Cardiac muscle cell (in vitro differentiated cells and primary cell): ENCODE measurements at regions not wholly inside any gene's neighbourhood (a gene's known extent, or its start where the extent isn't known, plus 50 kb on each side); places are given as distances from the start of the nearest gene placed in this dataset.
"Not testable (repeated sequence)": the region's sequence is repeated elsewhere in the genome, so short reads cannot be mapped to it uniquely, and the experiment has no call there.

Source experiments
- DNase-seq, 2 donors: peaks; one replicate each; pipeline versions ENCODE4 v3.0.0 to v3.0.0-alpha.2; 2010 to 2017; ENCODE audit warnings: low read depth in 1 of 2, low spot score in 1 of 2
- H3K27ac ChIP-seq: fragments of 200-600 bp; sonication (generic); 2 replicates; pipeline ENCODE4 v1.5.1; 2016
- H3K27me3 ChIP-seq: fragments of 200-600 bp; sonication (generic); 2 replicates; pipeline ENCODE4 v1.6.0; 2016; ENCODE audit warnings: control low read depth
- H3K36me3 ChIP-seq: fragments of 200-600 bp; sonication (generic); 2 replicates; pipeline ENCODE4 v1.5.1; 2016; ENCODE audit warnings: control low read depth
- H3K4me1 ChIP-seq: fragments of 200-600 bp; sonication (generic); 2 replicates; pipeline ENCODE4 v1.8.1; 2017; ENCODE audit warnings: low read depth, mild to moderate bottlenecking, mixed run types
- H3K4me3 ChIP-seq: fragments of 200-600 bp; sonication (generic); 2 replicates; pipeline ENCODE4 v1.5.1; 2016; ENCODE audit warnings: mild to moderate bottlenecking
- H3K9me3 ChIP-seq: fragments of 200-600 bp; sonication (generic); 2 replicates; pipeline ENCODE4 v1.5.1; 2017; ENCODE audit warnings: low read depth, mild to moderate bottlenecking, control low read depth
- TF ChIP-seq, protein P1 (sequence below): IDR thresholded peaks from 2 replicates; pipeline ENCODE4 v1.5.1; 2012; ENCODE audit warnings: low read depth, mild to moderate bottlenecking, low read length

DNA sequence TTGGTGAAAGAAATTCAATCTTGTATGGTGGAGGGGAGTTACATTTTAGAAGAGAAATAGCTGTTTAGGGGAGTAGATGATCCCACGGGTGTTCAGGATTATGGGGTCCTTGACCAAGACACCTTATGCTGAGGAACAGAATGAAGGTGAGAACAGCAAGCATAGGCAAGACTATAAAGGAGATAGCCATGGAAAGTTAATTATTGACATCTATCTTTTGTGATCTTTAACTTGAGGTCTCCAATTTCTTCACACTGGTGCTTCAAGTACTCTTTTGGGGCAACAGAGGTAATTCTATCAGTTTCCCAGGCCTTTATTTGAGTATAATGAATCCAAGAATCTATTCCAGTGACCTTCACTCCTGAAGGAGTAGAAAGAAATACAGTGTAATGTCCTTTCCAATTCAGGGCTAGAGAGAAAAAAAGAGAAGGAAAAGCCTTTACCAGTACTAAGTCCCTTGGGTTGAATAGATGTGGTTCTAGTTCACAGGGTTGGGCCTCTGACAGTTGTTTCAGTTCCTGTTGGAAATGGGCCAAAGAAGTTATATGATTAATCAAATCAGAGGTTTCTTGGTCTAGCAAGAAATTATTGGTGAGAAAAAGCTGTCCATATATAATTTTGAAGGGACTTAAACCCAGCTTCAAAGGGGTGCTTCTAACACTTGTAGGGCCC is 2104.1 kb upstream of the ACO1 start:
- no peaks in the 10 kb centered on the region for H3K27me3 ChIP-seq
- DNase-seq: no peak
- H3K36me3 ChIP-seq: no peaks in the 10 kb centered on the region
- H3K4me3 ChIP-seq: no peak overlapping the region
- TF ChIP-seq, protein P1, sequence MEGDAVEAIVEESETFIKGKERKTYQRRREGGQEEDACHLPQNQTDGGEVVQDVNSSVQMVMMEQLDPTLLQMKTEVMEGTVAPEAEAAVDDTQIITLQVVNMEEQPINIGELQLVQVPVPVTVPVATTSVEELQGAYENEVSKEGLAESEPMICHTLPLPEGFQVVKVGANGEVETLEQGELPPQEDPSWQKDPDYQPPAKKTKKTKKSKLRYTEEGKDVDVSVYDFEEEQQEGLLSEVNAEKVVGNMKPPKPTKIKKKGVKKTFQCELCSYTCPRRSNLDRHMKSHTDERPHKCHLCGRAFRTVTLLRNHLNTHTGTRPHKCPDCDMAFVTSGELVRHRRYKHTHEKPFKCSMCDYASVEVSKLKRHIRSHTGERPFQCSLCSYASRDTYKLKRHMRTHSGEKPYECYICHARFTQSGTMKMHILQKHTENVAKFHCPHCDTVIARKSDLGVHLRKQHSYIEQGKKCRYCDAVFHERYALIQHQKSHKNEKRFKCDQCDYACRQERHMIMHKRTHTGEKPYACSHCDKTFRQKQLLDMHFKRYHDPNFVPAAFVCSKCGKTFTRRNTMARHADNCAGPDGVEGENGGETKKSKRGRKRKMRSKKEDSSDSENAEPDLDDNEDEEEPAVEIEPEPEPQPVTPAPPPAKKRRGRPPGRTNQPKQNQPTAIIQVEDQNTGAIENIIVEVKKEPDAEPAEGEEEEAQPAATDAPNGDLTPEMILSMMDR: no peak
- H3K4me1 ChIP-seq: no peaks in the 10 kb centered on the region
- no peak overlapping the region for H3K27ac ChIP-seq
- H3K9me3 ChIP-seq: no peaks in the 10 kb centered on the region

DNA sequence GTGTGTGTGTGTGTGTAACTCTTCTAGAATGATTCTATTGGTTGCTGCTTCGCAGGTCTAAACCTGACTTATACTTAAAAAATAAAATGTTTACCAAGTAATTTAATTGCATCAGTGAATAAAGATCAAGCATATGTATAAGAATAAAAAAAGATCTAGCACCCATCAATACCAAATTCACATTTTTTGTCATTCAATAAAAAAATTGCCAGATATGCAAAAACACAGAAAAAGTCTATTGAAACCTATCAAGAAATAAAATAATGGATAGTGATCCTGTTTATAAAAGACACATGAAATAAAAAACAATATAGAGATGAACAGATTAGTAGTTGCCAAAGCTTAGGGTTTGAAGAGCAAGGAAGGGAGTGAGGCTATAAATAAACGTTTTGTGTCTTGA is 2095.0 kb upstream of the ACO1 start:
- Histone ChIP-seq H3K27ac (no peak overlapping the region), H3K4me1 (no peaks in the 10 kb centered on the region), H3K36me3 (no peaks in the 10 kb centered on the region), H3K27me3 (no peaks in the 10 kb centered on the region), H3K9me3 (no peaks in the 10 kb centered on the region), H3K4me3 (no peak overlapping the region)
- TF ChIP-seq, protein P1: no peak
- DNase-seq: no peak

DNA sequence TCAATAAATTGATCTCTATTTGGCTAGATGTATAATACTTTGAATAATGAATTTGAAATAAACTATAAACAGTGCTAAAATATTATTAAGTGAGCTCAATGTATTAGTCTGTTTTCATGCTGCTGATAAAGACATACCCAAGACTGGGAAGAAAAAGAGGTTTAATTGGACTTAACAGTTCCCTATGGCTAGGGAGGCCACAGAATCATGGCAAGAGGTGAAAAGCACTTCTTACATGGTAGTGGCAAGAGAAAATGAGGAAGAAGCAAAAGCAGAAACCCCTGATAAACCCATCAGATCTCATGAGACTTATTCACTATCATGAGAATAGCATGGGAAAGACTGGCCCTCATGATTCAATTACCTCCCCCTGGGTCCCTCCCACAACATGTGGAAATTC is 2092.4 kb upstream of the ACO1 start:
- not testable (repeated sequence) for DNase-seq, H3K4me3 ChIP-seq, H3K36me3 ChIP-seq, H3K27me3 ChIP-seq, H3K9me3 ChIP-seq, H3K4me1 ChIP-seq, H3K27ac ChIP-seq

DNA sequence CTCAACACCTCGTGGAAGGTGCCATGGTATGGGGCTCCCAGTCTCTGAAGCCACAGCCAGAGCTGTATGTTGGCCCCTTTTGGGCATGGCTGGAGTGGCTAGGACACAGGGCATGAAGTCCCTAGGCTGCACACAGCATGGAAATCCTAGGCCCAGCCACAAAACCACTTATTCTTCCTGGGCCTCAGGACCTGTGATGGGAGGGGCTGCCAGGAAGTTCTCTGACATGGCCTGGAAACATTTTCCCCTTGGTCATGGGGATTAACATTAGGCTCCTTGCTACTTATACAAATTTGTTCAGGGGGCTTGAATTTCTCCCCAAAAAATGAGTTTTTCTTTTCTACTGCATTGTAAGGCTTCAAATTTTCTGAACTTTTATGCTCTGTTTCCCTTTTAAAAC is 2091.2 kb upstream of the ACO1 start:
- Histone ChIP-seq H3K4me1 (no peaks in the 10 kb centered on the region), H3K36me3 (no peaks in the 10 kb centered on the region), H3K27ac (no peak overlapping the region), H3K4me3 (no peak overlapping the region), H3K27me3 (no peaks in the 10 kb centered on the region), H3K9me3 (no peaks in the 10 kb centered on the region)
- no peak for DNase-seq
- TF ChIP-seq, protein P1: no peak

DNA sequence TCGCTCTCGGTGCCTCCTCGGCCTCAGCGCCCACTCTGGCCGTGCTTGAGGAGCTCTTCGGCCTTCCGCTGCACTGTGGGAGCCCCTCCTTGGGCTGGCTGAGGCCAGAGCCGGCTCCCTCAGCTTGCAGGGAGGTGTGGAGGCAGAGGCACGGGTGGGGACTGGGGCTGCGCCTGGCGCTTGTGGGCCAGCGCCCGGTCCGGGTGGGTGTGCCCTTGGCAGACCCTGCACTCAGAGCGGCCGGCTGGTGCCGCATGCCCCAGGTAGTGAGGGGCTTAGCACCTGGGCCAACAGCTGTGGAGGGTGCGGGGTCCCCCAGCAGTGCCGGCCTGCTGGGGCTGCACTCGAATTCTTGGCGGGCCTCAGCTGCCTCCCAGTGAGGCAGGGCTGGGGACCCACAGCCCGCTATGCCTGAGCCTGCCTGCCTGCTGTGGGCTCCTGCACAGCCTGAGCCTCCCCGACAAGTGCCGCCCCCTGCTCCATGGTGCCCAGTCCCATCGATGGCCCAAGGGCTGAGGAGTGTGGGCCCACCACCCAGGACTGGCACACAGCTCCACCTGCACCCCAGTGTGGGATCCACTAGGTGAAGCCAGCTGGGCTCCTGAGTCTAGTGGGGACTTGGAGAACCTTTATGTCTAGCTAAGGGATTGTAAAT is 2085.2 kb upstream of the ACO1 start:
- Histone ChIP-seq H3K27me3 (no peaks in the 10 kb centered on the region), H3K4me3 (no peak overlapping the region), H3K27ac (no peak overlapping the region), H3K9me3 (no peaks in the 10 kb centered on the region), H3K4me1 (no peaks in the 10 kb centered on the region), H3K36me3 (no peaks in the 10 kb centered on the region)
- TF ChIP-seq, protein P1: no peak
- DNase-seq: no peak

DNA sequence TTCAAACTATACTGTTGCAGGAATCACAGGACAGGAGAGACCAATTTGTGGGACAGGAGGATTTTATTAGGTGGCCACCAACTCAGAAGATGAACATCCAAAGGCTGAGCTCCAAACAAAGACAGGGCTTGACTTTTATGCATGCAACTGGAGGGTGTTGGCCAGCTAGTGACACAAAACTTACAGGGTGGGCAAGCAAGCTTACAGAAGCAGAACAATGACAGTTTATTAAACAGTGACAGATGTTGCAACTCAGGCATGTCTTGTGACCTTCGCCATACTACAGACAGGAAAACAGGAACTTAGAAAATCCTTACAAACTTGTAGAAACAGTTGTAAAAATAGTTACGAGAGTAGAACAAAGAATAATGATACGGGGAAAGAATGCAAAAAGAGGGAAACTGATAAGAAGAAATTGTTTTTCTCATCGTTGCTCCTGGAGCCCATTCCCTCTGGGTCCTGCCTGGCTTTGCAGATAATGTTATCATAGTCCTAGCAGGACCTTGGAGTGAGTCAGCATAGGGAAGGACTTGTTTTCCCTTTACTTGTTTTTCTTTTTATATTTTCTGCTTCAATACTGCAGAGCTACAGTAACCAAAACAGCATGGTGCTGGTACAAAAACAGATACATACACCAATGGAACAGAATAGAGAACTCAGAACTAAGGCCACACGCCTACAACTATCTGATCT is 2083.0 kb upstream of the ACO1 start:
- Histone ChIP-seq H3K27ac (no peak overlapping the region), H3K36me3 (no peaks in the 10 kb centered on the region), H3K4me3 (no peak overlapping the region), H3K4me1 (no peaks in the 10 kb centered on the region), H3K27me3 (no peaks in the 10 kb centered on the region), H3K9me3 (no peaks in the 10 kb centered on the region)
- DNase-seq: peak in 1 of 2 donors; percentile 0
- TF ChIP-seq, protein P1: no peak
